Mesenchymal stem cell (in vitro differentiated cells and primary cell): ENCODE measurements at regions not wholly inside any gene's neighbourhood (a gene's known extent, or its start where the extent isn't known, plus 50 kb on each side); places are given as distances from the start of the nearest gene placed in this dataset.

ENCODE experiments used
- DNase-seq: peaks from one replicate; pipeline ENCODE4 v3.0.0-alpha.2; 2013
- H2AFZ ChIP-seq: one replicate; pipeline ENCODE4 v1.6.1; 2013; ENCODE audit warnings: low read depth, mild to moderate bottlenecking, control low read depth, inconsistent platforms, low read length, moderate library complexity
- H2AK5ac ChIP-seq: 2 replicates; pipeline ENCODE4 v1.6.1; 2013; ENCODE audit warnings: low read length, moderate library complexity, mild to moderate bottlenecking, inconsistent platforms; ENCODE audit not compliant: severe bottlenecking
- H2BK120ac ChIP-seq: one replicate; pipeline ENCODE4 v1.6.1; 2013; ENCODE audit warnings: low read depth, mild to moderate bottlenecking, inconsistent platforms, low read length, moderate library complexity
- H2BK12ac ChIP-seq, 2 experiments: one replicate each; pipeline ENCODE4 v1.6.1; 2013; ENCODE audit warnings: inconsistent platforms in 2 of 2, low read length in 2 of 2, mild to moderate bottlenecking in 2 of 2, moderate library complexity in 2 of 2, control low read depth in 1 of 2
- H2BK15ac ChIP-seq: one replicate; pipeline ENCODE4 v1.6.1; 2013; ENCODE audit warnings: mild to moderate bottlenecking, low read depth, inconsistent platforms; ENCODE audit not compliant: poor library complexity, severe bottlenecking
- H2BK5ac ChIP-seq: 2 replicates; pipeline ENCODE4 v1.6.1; 2013; ENCODE audit warnings: low read depth, mild to moderate bottlenecking, low read length, control low read depth, inconsistent platforms; ENCODE audit not compliant: poor library complexity, severe bottlenecking
- H3K14ac ChIP-seq, 2 experiments: one replicate each; pipeline ENCODE4 v1.6.1; 2013; ENCODE audit warnings: inconsistent platforms in 2 of 2, low read length in 2 of 2, control low read depth in 1 of 2, mild to moderate bottlenecking in 1 of 2, moderate library complexity in 1 of 2
- H3K18ac ChIP-seq, 2 experiments: one replicate each; pipeline ENCODE4 v1.6.1; 2013; ENCODE audit warnings: inconsistent platforms in 2 of 2, low read length in 2 of 2, control low read depth in 1 of 2, low read depth in 1 of 2, mild to moderate bottlenecking in 1 of 2
- H3K23ac ChIP-seq, 2 experiments: one replicate each; pipeline ENCODE4 v1.6.1; 2013; ENCODE audit warnings: inconsistent platforms in 2 of 2, low read length in 2 of 2, mild to moderate bottlenecking in 2 of 2, moderate library complexity in 2 of 2, control low read depth in 1 of 2
- H3K27ac ChIP-seq: 2 replicates; pipeline ENCODE4 v1.5.1; 2013; ENCODE audit warnings: mild to moderate bottlenecking, moderate library complexity, low read length, control low read depth, inconsistent platforms; ENCODE audit not compliant: poor library complexity, severe bottlenecking
- H3K27me3 ChIP-seq, 2 experiments: 2 replicates each; pipeline versions ENCODE4 v1.6.1 to v1.7.0; 2013; ENCODE audit warnings: low read length in 2 of 2, mild to moderate bottlenecking in 2 of 2, moderate library complexity in 2 of 2, control low read depth in 1 of 2, inconsistent platforms in 1 of 2; ENCODE audit not compliant: control insufficient read depth in 1 of 2, insufficient read depth in 1 of 2
- H3K36me3 ChIP-seq, 2 experiments: 2 replicates each; pipeline versions ENCODE4 v1.6.1 to v1.7.0; 2013; ENCODE audit warnings: low read length in 2 of 2, control low read depth in 1 of 2, inconsistent platforms in 1 of 2, low read depth in 1 of 2, mild to moderate bottlenecking in 1 of 2; ENCODE audit not compliant: insufficient read depth in 2 of 2, control insufficient read depth in 1 of 2
- H3K4ac ChIP-seq, 2 experiments: one replicate each; pipeline ENCODE4 v1.6.1; 2013; ENCODE audit warnings: inconsistent platforms in 2 of 2, low read length in 2 of 2, mild to moderate bottlenecking in 2 of 2, moderate library complexity in 2 of 2, control low read depth in 1 of 2, low read depth in 1 of 2
- H3K4me1 ChIP-seq: 2 replicates; pipeline ENCODE4 v1.6.1; 2013; ENCODE audit warnings: low read depth, low read length, control low read depth; ENCODE audit not compliant: control insufficient read depth, insufficient read depth
- H3K4me2 ChIP-seq: 2 replicates; pipeline ENCODE4 v1.6.1; 2013; ENCODE audit warnings: low read length, mild to moderate bottlenecking, inconsistent platforms; ENCODE audit not compliant: poor library complexity, severe bottlenecking
- H3K4me3 ChIP-seq, 2 experiments: 2 replicates each; pipeline versions ENCODE4 v1.5.1 to v1.7.0; 2013; ENCODE audit warnings: low read length in 2 of 2, mild to moderate bottlenecking in 2 of 2, control low read depth in 1 of 2, low read depth in 1 of 2; ENCODE audit not compliant: insufficient read depth in 1 of 2
- H3K79me1 ChIP-seq: replicated peaks from 2 replicates; pipeline ENCODE4 v1.6.1; 2013; ENCODE audit warnings: mild to moderate bottlenecking, control low read depth, low read length, inconsistent platforms; ENCODE audit not compliant: poor library complexity, severe bottlenecking
- H3K9ac ChIP-seq: 2 replicates; pipeline ENCODE4 v1.7.0; 2013; ENCODE audit warnings: mild to moderate bottlenecking, low read length, moderate library complexity
- H3K9me3 ChIP-seq: 2 replicates; pipeline ENCODE4 v1.7.0; 2013; ENCODE audit warnings: mild to moderate bottlenecking, low read length; ENCODE audit not compliant: control insufficient read depth
- H4K8ac ChIP-seq: one replicate; pipeline ENCODE4 v1.6.1; 2013; ENCODE audit warnings: inconsistent platforms, mild to moderate bottlenecking, low read length, moderate library complexity
- H4K91ac ChIP-seq: one replicate; pipeline ENCODE4 v1.6.1; 2013; ENCODE audit warnings: mild to moderate bottlenecking, low read length, inconsistent platforms
- WGBS: methylation state at CpG from one replicate; pipeline ENCODE4 v1.1.7; 2013; ENCODE audit warnings: mixed read lengths; 5-methylcytosine and 5-hydroxymethylcytosine counted together

GRCh38 chr12:38469715-38470114 lies 153.1 kb downstream of the ALG10B start:
- Histone ChIP-seq H3K4me3 (no peak overlapping the region), H3K4ac (no peak overlapping the region), H2BK120ac (no peak overlapping the region), H4K91ac (no peak overlapping the region), H3K4me1 (no peaks in the 10 kb centered on the region), H3K23ac (no peak overlapping the region), H2AFZ (no peak overlapping the region), H2BK15ac (no peak overlapping the region), H4K8ac (no peak overlapping the region), H3K9me3 (no peaks in the 10 kb centered on the region), H3K36me3 (no peaks in the 10 kb centered on the region), H3K14ac (no peak overlapping the region), H2AK5ac (no peak overlapping the region), H2BK5ac (no peak overlapping the region), H3K4me2 (no peak overlapping the region), H3K27me3 (no peaks in the 10 kb centered on the region), H2BK12ac (no peak overlapping the region), H3K9ac (no peak overlapping the region), H3K79me1 (no peaks in the 10 kb centered on the region), H3K18ac (no peak overlapping the region), H3K27ac (no peak overlapping the region)
- 85% methylated on average over 6 of the region's 7 CpGs for WGBS
- no peak for DNase-seq

GRCh38 chr12:38477340-38478090 lies 160.9 kb downstream of the ALG10B start:
- no peak for DNase-seq
- Histone ChIP-seq H3K23ac (no peak overlapping the region), H2BK12ac (no peak overlapping the region), H3K36me3 (no peaks in the 10 kb centered on the region), H4K91ac (no peak overlapping the region), H2BK15ac (no peak overlapping the region), H2AFZ (no peak overlapping the region), H2BK5ac (no peak overlapping the region), H4K8ac (no peak overlapping the region), H3K4me3 (no peak overlapping the region), H3K4ac (no peak overlapping the region), H3K79me1 (no peaks in the 10 kb centered on the region), H3K4me2 (no peak overlapping the region), H3K14ac (no peak overlapping the region), H3K18ac (no peak overlapping the region), H3K9me3 (peaks cover 3% of the 10 kb centered on the region), H3K9ac (no peak overlapping the region), H2AK5ac (no peak overlapping the region), H3K27me3 (no peaks in the 10 kb centered on the region), H3K4me1 (no peaks in the 10 kb centered on the region), H2BK120ac (no peak overlapping the region), H3K27ac (no peak overlapping the region)

DNA sequence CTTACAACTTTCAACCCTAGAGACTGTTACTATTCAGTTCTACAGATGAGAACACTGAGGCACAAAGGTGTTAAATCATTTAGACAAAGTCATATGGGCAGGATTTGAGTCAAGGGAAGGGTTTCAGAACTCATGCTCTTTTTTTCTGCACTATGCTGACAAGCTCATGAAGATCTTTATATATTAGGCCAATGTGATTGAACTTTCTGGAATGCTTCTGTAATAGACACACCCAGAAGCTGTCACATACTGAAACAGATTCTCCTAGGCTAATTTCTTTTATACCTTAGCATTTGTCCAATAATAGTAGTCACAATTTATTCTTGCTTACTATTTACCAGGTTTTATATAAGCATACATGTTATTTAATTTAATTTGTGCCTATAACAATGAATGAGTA lies 164.0 kb downstream of the ALG10B start:
- Histone ChIP-seq H3K4me3 (no peak overlapping the region), H3K4me1 (no peaks in the 10 kb centered on the region), H2AK5ac (no peak overlapping the region), H3K23ac (no peak overlapping the region), H3K36me3 (no peaks in the 10 kb centered on the region), H3K9ac (no peak overlapping the region), H3K18ac (no peak overlapping the region), H3K4me2 (no peak overlapping the region), H4K91ac (no peak overlapping the region), H2BK120ac (no peak overlapping the region), H3K27me3 (no peaks in the 10 kb centered on the region), H2BK15ac (no peak overlapping the region), H3K79me1 (no peaks in the 10 kb centered on the region), H3K9me3 (peaks cover 3% of the 10 kb centered on the region), H3K14ac (no peak overlapping the region), H2BK5ac (no peak overlapping the region), H3K4ac (no peak overlapping the region), H3K27ac (no peak overlapping the region), H2BK12ac (no peak overlapping the region), H2AFZ (no peak overlapping the region), H4K8ac (no peak overlapping the region)
- no peak for DNase-seq

DNA sequence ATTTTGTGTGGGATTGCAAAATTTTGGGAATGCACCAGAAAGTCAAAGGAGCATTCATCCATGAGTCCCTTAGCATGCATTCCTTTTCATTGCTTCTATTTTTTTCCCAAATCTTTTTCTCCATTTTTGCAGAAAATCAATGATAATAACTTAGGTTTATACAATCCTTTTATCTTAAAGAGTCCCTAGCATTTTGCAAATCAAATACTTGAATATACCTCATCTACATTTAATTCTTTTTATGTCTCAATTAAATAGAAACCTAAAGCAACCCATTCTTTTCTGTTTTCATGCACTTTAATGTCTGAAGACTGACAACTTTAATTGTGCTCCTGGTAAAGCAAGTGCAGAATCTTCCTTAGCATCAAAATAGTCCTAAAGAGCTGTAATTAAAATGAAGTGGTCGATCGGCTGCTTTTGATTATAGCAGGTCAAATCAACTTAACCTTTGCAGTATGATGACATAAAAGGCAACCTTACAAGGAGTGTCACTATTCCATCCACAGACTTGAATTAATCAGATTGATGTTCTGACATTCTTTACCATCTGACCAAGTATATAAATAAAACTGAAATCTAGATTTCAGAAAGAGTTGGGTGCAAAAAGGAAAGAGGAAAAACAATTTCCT lies 168.4 kb downstream of the ALG10B start:
- Histone ChIP-seq H3K23ac (no peak overlapping the region), H3K4me1 (no peaks in the 10 kb centered on the region), H3K4ac (no peak overlapping the region), H3K14ac (no peak overlapping the region), H2BK5ac (no peak overlapping the region), H2BK120ac (no peak overlapping the region), H4K91ac (no peak overlapping the region), H2BK15ac (no peak overlapping the region), H2AK5ac (no peak overlapping the region), H2AFZ (no peak overlapping the region), H2BK12ac (no peak overlapping the region), H3K9me3 (no peaks in the 10 kb centered on the region), H3K4me3 (no peak overlapping the region), H3K27ac (no peak overlapping the region), H3K18ac (no peak overlapping the region), H3K27me3 (no peaks in the 10 kb centered on the region), H3K79me1 (no peaks in the 10 kb centered on the region), H3K36me3 (no peaks in the 10 kb centered on the region), H3K4me2 (no peak overlapping the region), H4K8ac (no peak overlapping the region), H3K9ac (no peak overlapping the region)
- no CpG with 5 or more reads among the region's 2 CpGs for WGBS
- DNase-seq, result no peak
